GM19397 (cell line): ENCODE measurements at regions not wholly inside any gene's neighbourhood (a gene's known extent, or its start where the extent isn't known, plus 50 kb on each side); places are given as distances from the start of the nearest gene placed in this dataset.
"Not testable (repeated sequence)": the region's sequence is repeated elsewhere in the genome, so short reads cannot be mapped to it uniquely, and the experiment has no call there.

Experiments used
- ATAC-seq: cut with Tn5 transposase; IDR thresholded peaks from one replicate; pipeline ENCODE4 v1.9.1; 2021; ENCODE audit warnings: mild to moderate bottlenecking, moderate library complexity; ENCODE audit not compliant: unreplicated experiment

GRCh38 chr12:115303723-115304309 lies 619.8 kb upstream of the TBX3 start:
- no peak for ATAC-seq

GRCh38 chr12:115297445-115297844 lies 613.5 kb upstream of the TBX3 start:
- no peak for ATAC-seq

DNA sequence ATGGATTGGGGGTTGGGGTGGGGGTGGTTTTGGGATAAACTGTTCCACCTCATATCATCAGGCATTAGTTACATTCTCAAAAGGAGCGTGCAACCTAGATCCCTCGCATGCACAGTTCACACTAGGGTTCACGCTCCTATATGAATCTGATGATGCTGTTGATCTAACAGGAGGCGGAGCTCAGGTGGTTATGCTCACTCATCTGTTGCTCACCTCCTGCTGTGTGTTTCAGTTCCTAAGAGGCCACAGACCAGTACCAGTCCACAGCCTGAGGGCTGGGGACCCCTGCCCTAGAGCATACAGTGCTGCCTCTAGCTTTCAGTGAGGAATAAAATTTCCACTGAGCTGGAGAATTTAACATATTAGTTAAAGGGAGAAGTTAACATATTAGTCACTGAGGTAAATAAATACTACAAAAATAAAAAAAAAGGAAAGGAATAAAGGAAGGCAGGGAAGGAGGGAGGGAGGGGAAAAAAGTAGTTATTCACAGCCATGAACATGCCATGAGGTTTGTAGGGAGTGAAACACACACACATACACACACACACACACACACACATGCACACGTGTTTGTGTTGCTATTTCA lies 612.7 kb upstream of the TBX3 start:
- ATAC-seq: no peak

- ATAC-seq: no peak
These were observed 611.9 kb upstream of the TBX3 start for GRCh38 chr12:115295886-115296285.

DNA sequence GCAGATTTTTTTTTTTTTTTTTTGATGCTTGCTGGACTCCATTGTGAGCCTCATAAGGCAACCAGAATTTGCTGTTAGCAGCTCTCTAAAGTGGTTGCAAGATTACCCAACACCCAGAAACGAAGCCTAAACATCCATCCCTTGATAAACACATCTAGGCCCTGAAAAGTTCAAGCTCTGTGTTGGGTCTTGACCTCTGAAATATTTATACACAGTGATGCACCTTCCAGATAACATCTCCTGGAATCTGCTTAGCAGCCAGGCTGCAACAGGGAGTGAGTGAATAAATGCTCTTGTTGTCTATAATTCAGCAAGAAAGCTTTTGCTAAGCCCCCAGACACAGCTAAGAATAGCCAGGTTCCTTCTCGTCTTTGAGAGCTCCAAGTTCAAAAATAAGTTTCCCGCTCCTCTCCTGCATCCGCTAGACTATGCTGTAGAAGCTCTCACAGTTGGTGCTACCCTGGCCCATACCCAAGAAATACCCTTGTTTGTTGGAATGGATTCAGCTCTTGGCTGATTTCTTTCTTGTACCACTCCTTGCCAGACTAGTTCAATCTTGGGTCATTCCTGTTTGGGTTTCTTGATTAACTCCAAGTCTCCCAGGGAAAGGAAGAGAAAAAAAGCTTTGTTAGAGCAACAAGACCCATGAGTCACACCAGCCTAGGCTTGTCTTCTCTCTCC lies 610.6 kb upstream of the TBX3 start:
- no peak for ATAC-seq

- not testable (repeated sequence) for ATAC-seq
These were observed 601.5 kb upstream of the TBX3 start for GRCh38 chr12:115285429-115285828.

DNA sequence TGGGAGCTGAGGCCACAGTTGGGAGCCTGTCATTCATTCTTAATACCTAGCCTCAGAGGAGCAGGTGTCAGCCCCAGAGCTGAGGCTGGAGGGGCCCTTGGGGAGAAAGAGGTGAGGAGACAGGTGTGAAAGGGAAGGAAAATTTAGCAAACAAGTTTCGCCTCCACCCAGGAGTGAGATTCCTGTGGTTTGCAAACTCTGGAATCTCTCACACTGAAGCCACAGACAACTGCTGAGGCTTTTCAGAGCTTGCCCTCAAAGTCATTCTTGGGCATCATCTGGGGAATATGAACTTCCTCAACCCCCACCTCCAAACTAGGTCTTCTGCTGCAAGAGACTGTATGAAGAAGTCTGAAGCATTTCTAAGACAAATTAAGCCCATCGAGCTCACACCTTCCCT lies 589.5 kb upstream of the TBX3 start:
- ATAC-seq: no peak

GRCh38 chr12:115268451-115268850 lies 584.5 kb upstream of the TBX3 start:
- no peak for ATAC-seq

GRCh38 chr12:115267891-115268290 lies 583.9 kb upstream of the TBX3 start:
- ATAC-seq: no peak

GRCh38 chr12:115267464-115267863 lies 583.5 kb upstream of the TBX3 start:
- no peak for ATAC-seq

GRCh38 chr12:115264605-115265004 lies 580.6 kb upstream of the TBX3 start:
- ATAC-seq: no peak

DNA sequence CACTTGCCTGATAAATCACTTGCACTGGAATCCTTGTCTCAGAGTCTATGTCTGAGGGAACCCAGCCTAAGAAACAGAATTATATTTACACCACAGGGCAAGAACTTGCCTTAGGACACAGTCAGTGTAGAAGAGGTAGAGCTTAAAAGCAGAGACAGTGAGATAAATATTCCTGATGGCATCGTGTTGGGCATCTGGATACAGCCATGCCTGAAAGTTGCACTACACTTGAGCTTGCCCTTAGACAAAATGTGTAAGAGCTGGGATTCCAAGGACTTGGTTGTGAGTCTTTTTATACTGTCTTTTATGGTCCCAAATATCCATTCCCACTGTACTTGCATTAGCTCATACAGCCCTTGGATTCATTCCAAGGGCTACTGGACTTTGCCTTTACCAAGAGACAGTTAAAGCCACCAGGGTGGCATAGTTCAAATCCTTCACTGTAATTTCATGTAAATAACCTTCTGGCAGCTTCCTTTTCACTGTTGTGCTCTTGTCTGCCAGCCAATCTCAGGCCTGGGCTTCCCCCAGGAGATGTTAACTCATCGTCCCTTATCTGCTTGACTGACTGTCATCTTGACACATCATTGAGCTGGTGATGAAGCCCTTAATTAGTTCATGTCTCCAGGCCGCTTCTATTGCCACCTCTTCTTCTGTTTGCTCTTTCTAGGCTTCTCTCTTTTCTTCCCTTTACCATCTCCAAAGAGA lies 577.9 kb upstream of the TBX3 start:
- no peak for ATAC-seq

- ATAC-seq: no peak
These were observed 577.0 kb upstream of the TBX3 start for GRCh38 chr12:115260762-115261675.

DNA sequence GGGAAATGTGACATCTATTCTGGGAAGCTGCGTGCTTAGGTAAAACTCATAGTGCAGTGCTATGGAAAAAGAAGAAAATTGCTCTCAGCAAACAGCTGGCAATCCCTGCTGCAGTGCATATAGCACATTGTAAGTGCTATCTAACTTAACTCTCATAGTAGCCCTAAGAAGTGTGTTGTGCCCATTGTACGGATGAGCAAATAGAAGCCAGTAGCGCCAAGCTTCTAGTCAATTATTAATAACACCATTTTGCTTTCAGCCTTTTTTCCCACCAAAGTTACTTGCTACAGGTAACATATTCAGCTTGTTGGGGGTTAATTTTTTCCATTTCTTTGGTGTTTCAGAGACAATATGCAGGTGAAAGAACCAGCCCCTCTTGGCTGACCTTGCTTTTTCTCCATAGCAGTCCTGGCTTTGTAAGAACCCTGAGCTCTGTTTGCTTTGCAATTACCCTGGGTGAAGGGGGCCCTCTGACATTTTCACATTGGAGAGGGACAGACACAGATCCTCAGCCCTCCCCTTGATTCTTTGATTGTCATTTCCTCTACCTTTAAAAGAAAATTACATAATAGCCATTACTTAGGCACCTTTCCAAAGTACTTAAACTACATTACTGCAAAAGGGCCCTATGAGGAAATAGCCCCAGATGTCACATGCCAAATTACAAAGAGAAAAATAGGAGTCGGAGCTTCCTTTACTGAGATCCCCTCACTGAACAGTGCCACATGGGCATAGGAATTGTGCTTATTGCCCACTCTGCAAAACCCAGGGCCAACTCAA lies 576.2 kb upstream of the TBX3 start:
- no peak for ATAC-seq

DNA sequence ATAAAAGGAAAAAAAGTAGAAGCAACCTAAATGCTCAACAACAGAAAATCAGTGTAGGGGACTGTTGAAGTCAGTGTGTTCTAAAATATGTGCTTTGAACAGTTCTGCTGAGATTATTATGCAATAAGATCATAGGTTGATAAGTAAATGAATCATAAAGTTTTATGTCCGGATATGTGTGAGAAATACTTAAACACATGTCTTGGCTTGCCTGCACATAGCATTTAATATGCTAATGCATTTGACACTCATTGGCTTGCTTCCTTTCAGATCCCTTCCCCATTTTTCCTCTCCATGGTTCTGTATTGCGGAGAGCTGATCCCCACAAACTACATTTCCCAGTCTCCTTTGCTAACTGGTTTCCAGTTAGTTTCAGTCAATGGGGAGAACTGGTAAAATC lies 573.8 kb upstream of the TBX3 start:
- ATAC-seq: no peak

DNA sequence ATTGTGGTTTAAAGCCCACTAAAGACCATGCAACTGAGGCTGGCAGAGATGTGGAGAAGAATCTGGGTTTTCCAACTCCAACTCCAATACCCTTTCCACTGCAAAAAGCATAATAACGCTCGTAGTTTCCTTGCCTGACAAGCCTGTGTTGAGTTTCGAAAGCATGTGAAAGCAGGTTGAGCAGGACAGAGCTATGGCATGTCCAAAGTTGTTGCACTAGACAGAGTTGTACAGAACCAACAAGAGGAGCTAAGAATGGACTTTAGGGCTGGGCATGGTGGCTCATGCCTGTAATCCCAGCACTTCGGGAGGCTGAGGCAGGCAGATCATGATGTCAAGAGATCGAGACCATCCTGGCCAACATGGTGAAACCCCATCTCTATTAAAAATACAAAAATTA lies 572.0 kb upstream of the TBX3 start:
- no peak for ATAC-seq

- ATAC-seq: no peak
These were observed 571.3 kb upstream of the TBX3 start for GRCh38 chr12:115255257-115255656.

DNA sequence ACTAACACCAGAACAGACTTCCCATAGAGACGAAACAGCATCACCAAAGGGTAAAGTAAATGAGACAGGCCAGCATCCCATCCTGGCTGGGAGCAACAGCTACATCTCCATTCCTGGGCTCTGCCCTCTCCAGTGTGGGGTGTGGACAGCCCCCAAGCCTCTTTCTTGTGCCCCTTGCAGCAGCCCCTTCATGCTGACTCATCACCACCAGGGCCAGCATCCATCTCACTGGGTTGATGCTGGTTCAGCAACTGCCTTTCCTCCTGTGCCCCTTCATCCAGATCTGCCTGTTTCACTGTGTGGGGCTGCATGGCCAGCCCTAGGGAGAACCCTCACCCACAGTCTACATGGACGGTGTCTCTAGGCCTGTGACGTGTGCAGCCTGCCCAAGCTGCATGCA lies 569.1 kb upstream of the TBX3 start:
- ATAC-seq: no peak

GRCh38 chr12:115251727-115252126 lies 567.8 kb upstream of the TBX3 start:
- ATAC-seq: no peak

- no peak for ATAC-seq
These were observed 565.8 kb upstream of the TBX3 start for GRCh38 chr12:115249671-115250278.
